ENCODE measurements at regions not wholly inside any gene's neighbourhood (a gene's known extent, or its start where the extent isn't known, plus 50 kb on each side); places are given as distances from the start of the nearest gene placed in this dataset.
"Not testable (repeated sequence)": the region's sequence is repeated elsewhere in the genome, so short reads cannot be mapped to it uniquely, and the experiment has no call there.

GRCh38 chr1:98157524-98158313 lies 236.9 kb upstream of the DPYD start:
- no peak overlapping the region for H3K4me3 ChIP-seq (ENCODE audit: low read length)
- no peak for TF ChIP-seq ZNF274 (IDR thresholded peaks at IDR 0.05; ENCODE audit: low read depth, low read length)

GRCh38 chr1:98147280-98147679 lies 226.4 kb upstream of the DPYD start:
- no peak for TF ChIP-seq ZNF274 (IDR thresholded peaks at IDR 0.05; ENCODE audit: low read depth, low read length)
- no peak overlapping the region for H3K4me3 ChIP-seq (ENCODE audit: low read length)

- TF ChIP-seq ZNF274 (IDR thresholded peaks at IDR 0.05; ENCODE audit: low read depth, low read length) = no peak
These were observed 224.8 kb upstream of the DPYD start for GRCh38 chr1:98145655-98146054.

GRCh38 chr1:98143403-98143802 lies 222.6 kb upstream of the DPYD start:
- H3K4me3 ChIP-seq (ENCODE audit: low read length) = no peak overlapping the region
- TF ChIP-seq ZNF274 (IDR thresholded peaks at IDR 0.05; ENCODE audit: low read depth, low read length) = no peak

More at GRCh38 chr1:98145655-98146054, 224.8 kb upstream of the DPYD start:
- H3K4me3 ChIP-seq (ENCODE audit: low read length) = no peak overlapping the region

- H3K4me3 ChIP-seq (ENCODE audit: low read length) = no peak overlapping the region
- TF ChIP-seq ZNF274 (IDR thresholded peaks at IDR 0.05; ENCODE audit: low read depth, low read length) = no peak
These were observed 212.3 kb upstream of the DPYD start for GRCh38 chr1:98133131-98133530.

- H3K4me3 ChIP-seq (ENCODE audit: low read length) = no peak overlapping the region
- no peak for TF ChIP-seq ZNF274 (IDR thresholded peaks at IDR 0.05; ENCODE audit: low read depth, low read length)
These were observed 209.6 kb upstream of the DPYD start for GRCh38 chr1:98130408-98130807.

GRCh38 chr1:98129491-98129890 lies 208.7 kb upstream of the DPYD start:
- TF ChIP-seq ZNF274 (IDR thresholded peaks at IDR 0.05; ENCODE audit: low read depth, low read length) = no peak
- H3K4me3 ChIP-seq (ENCODE audit: low read length) = no peak overlapping the region

- no peak for TF ChIP-seq ZNF274 (IDR thresholded peaks at IDR 0.05; ENCODE audit: low read depth, low read length)
- no peak overlapping the region for H3K4me3 ChIP-seq (ENCODE audit: low read length)
These were observed 205.9 kb upstream of the DPYD start for GRCh38 chr1:98126740-98127139.

GRCh38 chr1:98121646-98122045 lies 200.8 kb upstream of the DPYD start:
- TF ChIP-seq ZNF274 (IDR thresholded peaks at IDR 0.05; ENCODE audit: low read depth, low read length) = no peak

GRCh38 chr1:98119796-98120195 lies 199.0 kb upstream of the DPYD start:
- H3K4me3 ChIP-seq (ENCODE audit: low read length) = no peak overlapping the region
- no peak for TF ChIP-seq ZNF274 (IDR thresholded peaks at IDR 0.05; ENCODE audit: low read depth, low read length)

More at GRCh38 chr1:98121646-98122045, 200.8 kb upstream of the DPYD start:
- no peak overlapping the region for H3K4me3 ChIP-seq (ENCODE audit: low read length)

- TF ChIP-seq ZNF274 (IDR thresholded peaks at IDR 0.05; ENCODE audit: low read depth, low read length) = no peak
- no peak overlapping the region for H3K4me3 ChIP-seq (ENCODE audit: low read length)
These were observed 193.0 kb upstream of the DPYD start for GRCh38 chr1:98113811-98114210.

GRCh38 chr1:98112626-98113025 lies 191.8 kb upstream of the DPYD start:
- no peak for TF ChIP-seq ZNF274 (IDR thresholded peaks at IDR 0.05; ENCODE audit: low read depth, low read length)
- no peak overlapping the region for H3K4me3 ChIP-seq (ENCODE audit: low read length)

GRCh38 chr1:98110674-98111073 lies 189.8 kb upstream of the DPYD start:
- TF ChIP-seq ZNF274 (IDR thresholded peaks at IDR 0.05; ENCODE audit: low read depth, low read length) = no peak
- no peak overlapping the region for H3K4me3 ChIP-seq (ENCODE audit: low read length)

- not testable (repeated sequence) for H3K4me3 ChIP-seq (ENCODE audit: low read length)
These were observed 187.5 kb upstream of the DPYD start for GRCh38 chr1:98108378-98108777.

- no peak for TF ChIP-seq ZNF274 (IDR thresholded peaks at IDR 0.05; ENCODE audit: low read depth, low read length)
- no peak overlapping the region for H3K4me3 ChIP-seq (ENCODE audit: low read length)
These were observed 186.4 kb upstream of the DPYD start for GRCh38 chr1:98107256-98107655.

GRCh38 chr1:98104289-98104688 lies 183.5 kb upstream of the DPYD start:
- H3K4me3 ChIP-seq (ENCODE audit: low read length) = no peak overlapping the region
- no peak for TF ChIP-seq ZNF274 (IDR thresholded peaks at IDR 0.05; ENCODE audit: low read depth, low read length)
